Thoracic aorta (tissue), 2 donors: ENCODE measurements at regions not wholly inside any gene's neighbourhood (a gene's known extent, or its start where the extent isn't known, plus 50 kb on each side); places are given as distances from the start of the nearest gene placed in this dataset.

Experiments
- ATAC-seq: fragments of 150-250 bp; one replicate; pipeline ENCODE4 v1.8.0; 2017; ENCODE audit warnings: low read depth; ENCODE audit not compliant: insufficient number of reproducible peaks, low FRiP score
- DNase-seq: peaks from one replicate; pipeline ENCODE4 v3.0.0-alpha.2; 2020; ENCODE audit warnings: low spot score
- H3K27ac ChIP-seq, 2 donors: fragments of 200-600 bp; sonication (generic); 1 replicate in 1 of 2; 2 replicates in 1 of 2; pipeline ENCODE4 v1.5.1; 2016; ENCODE audit warnings: mild to moderate bottlenecking in 2 of 2, moderate library complexity in 2 of 2
- H3K27me3 ChIP-seq: fragments of 200-600 bp; sonication (generic); replicated peaks from 2 replicates; pipeline ENCODE4 v1.6.0; 2016; ENCODE audit warnings: mild to moderate bottlenecking; ENCODE audit not compliant: insufficient read depth
- H3K36me3 ChIP-seq: fragments of 200-600 bp; sonication (generic); one replicate; pipeline ENCODE4 v1.5.1; 2016
- H3K4me1 ChIP-seq, 2 donors: fragments of 200-600 bp; sonication (generic); 1 replicate in 1 of 2; 2 replicates in 1 of 2; pipeline versions ENCODE4 v1.5.1 to v1.6.0; 2016; ENCODE audit warnings: low read depth in 2 of 2, mild to moderate bottlenecking in 1 of 2; ENCODE audit not compliant: control insufficient read depth in 1 of 2
- H3K4me3 ChIP-seq: fragments of 200-600 bp; sonication (generic); 2 replicates; pipeline ENCODE4 v1.5.1; 2016; ENCODE audit warnings: mild to moderate bottlenecking
- H3K9me3 ChIP-seq: fragments of 200-600 bp; sonication (generic); 2 replicates; pipeline ENCODE4 v1.5.1; 2016
- CTCF ChIP-seq: fragments of 200-600 bp; sonication (generic); IDR thresholded peaks from one replicate; pipeline ENCODE4 v1.5.1; 2019; ENCODE audit warnings: antibody characterized with exemption

GRCh38 chr15:25208735-25209134, 230.1 kb downstream of the UBE3A start:
- TF ChIP-seq CTCF = no peak
- ATAC-seq (no peak), DNase-seq (no peak)
- H3K9me3 ChIP-seq = no peaks in the 10 kb centered on the region
- no peaks in the 10 kb centered on the region for H3K4me1 ChIP-seq
- no peak overlapping the region for H3K27ac ChIP-seq
- H3K4me3 ChIP-seq = no peak overlapping the region
- no peaks in the 10 kb centered on the region for H3K27me3 ChIP-seq
- no peaks in the 10 kb centered on the region for H3K36me3 ChIP-seq

GRCh38 chr15:25220834-25221233, 218.0 kb downstream of the UBE3A start:
- H3K9me3 ChIP-seq = no peaks in the 10 kb centered on the region
- H3K36me3 ChIP-seq = no peaks in the 10 kb centered on the region
- DNase-seq = no peak
- no peak overlapping the region for H3K4me3 ChIP-seq
- no peaks in the 10 kb centered on the region for H3K27me3 ChIP-seq
- H3K4me1 ChIP-seq = no peaks in the 10 kb centered on the region
- no peak overlapping the region for H3K27ac ChIP-seq
- no peak for TF ChIP-seq CTCF
- ATAC-seq = no peak

- ATAC-seq = no peak
- TF ChIP-seq CTCF = no peak
- Histone ChIP-seq H3K27ac (no peak overlapping the region), H3K36me3 (no peaks in the 10 kb centered on the region), H3K9me3 (no peaks in the 10 kb centered on the region), H3K4me1 (no peaks in the 10 kb centered on the region), H3K4me3 (no peak overlapping the region), H3K27me3 (no peaks in the 10 kb centered on the region)
- DNase-seq = no peak
Observed at GRCh38 chr15:25224396-25224795, 214.4 kb downstream of the UBE3A start.

- no peak for TF ChIP-seq CTCF
- H3K36me3 ChIP-seq = no peaks in the 10 kb centered on the region
- no peak overlapping the region for H3K27ac ChIP-seq
- no peak for ATAC-seq
- H3K9me3 ChIP-seq = no peaks in the 10 kb centered on the region
- no peak for DNase-seq
- H3K27me3 ChIP-seq = no peaks in the 10 kb centered on the region
- H3K4me3 ChIP-seq = no peak overlapping the region
- H3K4me1 ChIP-seq = no peaks in the 10 kb centered on the region
Observed at GRCh38 chr15:25226360-25226759, 212.5 kb downstream of the UBE3A start.

GRCh38 chr15:25228261-25228660, 210.6 kb downstream of the UBE3A start:
- Histone ChIP-seq H3K9me3 (no peaks in the 10 kb centered on the region), H3K36me3 (no peaks in the 10 kb centered on the region), H3K4me3 (no peak overlapping the region), H3K27ac (no peak overlapping the region), H3K27me3 (no peaks in the 10 kb centered on the region), H3K4me1 (no peaks in the 10 kb centered on the region)
- ATAC-seq (no peak), DNase-seq (no peak)
- no peak for TF ChIP-seq CTCF
